Right atrium auricular region (tissue), 2 donors: ENCODE measurements at regions not wholly inside any gene's neighbourhood (a gene's known extent, or its start where the extent isn't known, plus 50 kb on each side); places are given as distances from the start of the nearest gene placed in this dataset.

Source experiments
- DNase-seq: peaks from one replicate; pipeline ENCODE4 v3.0.0-alpha.2; 2019; ENCODE audit warnings: low spot score
- H3K27ac ChIP-seq, 2 donors: fragments of 200-600 bp; sonication (generic); 1 replicate in 1 of 2; 2 replicates in 1 of 2; pipeline ENCODE4 v1.5.1; 2016 to 2019
- H3K27me3 ChIP-seq, 2 donors: fragments of 200-600 bp; sonication (generic); one replicate each; pipeline versions ENCODE4 v1.5.1 to v1.6.0; 2017 to 2019
- H3K36me3 ChIP-seq: fragments of 200-600 bp; sonication (generic); one replicate; pipeline ENCODE4 v1.5.1; 2016
- H3K4me1 ChIP-seq, 2 donors: fragments of 200-600 bp; sonication (generic); one replicate each; pipeline versions ENCODE4 v1.5.1 to v1.6.0; 2017 to 2019
- H3K4me3 ChIP-seq, 2 donors: fragments of 200-600 bp; sonication (generic); 1 replicate in 1 of 2; 2 replicates in 1 of 2; pipeline ENCODE4 v1.5.1; 2017 to 2019; ENCODE audit warnings: mild to moderate bottlenecking in 1 of 2, moderate library complexity in 1 of 2
- H3K9me3 ChIP-seq, 2 donors: fragments of 200-600 bp; sonication (generic); one replicate each; pipeline ENCODE4 v1.5.1; 2019
- TF ChIP-seq, protein P1 (sequence below), 2 donors: fragments of 200-600 bp; sonication (generic); IDR thresholded peaks; one replicate each; pipeline ENCODE4 v1.5.1; 2019; ENCODE audit warnings: antibody characterized with exemption in 2 of 2

DNA sequence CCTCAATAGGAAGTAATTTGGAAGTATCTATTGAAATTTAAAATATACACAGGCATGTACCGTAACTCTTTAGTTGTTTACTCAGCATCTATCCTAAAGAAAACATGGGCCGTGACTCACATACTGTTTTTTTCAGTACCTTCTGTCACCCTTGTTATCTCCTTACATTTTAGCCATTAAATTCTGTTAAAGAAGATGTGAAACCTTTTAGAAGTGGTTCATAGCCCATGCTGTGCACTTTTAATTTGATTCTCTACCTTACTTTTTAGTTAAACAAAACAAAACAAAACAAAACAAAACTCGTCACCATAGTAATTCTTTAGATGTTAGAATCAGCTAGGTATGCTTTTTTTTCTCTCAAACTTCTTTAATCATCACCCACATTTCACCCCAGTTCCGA lies 494.4 kb upstream of the RGS6 start:
- DNase-seq: no peak
- H3K9me3 ChIP-seq: no peaks in the 10 kb centered on the region
- H3K4me3 ChIP-seq: no peak overlapping the region
- H3K27me3 ChIP-seq: no peaks in the 10 kb centered on the region
- no peak overlapping the region for H3K27ac ChIP-seq
- no peaks in the 10 kb centered on the region for H3K36me3 ChIP-seq
- TF ChIP-seq, protein P1, sequence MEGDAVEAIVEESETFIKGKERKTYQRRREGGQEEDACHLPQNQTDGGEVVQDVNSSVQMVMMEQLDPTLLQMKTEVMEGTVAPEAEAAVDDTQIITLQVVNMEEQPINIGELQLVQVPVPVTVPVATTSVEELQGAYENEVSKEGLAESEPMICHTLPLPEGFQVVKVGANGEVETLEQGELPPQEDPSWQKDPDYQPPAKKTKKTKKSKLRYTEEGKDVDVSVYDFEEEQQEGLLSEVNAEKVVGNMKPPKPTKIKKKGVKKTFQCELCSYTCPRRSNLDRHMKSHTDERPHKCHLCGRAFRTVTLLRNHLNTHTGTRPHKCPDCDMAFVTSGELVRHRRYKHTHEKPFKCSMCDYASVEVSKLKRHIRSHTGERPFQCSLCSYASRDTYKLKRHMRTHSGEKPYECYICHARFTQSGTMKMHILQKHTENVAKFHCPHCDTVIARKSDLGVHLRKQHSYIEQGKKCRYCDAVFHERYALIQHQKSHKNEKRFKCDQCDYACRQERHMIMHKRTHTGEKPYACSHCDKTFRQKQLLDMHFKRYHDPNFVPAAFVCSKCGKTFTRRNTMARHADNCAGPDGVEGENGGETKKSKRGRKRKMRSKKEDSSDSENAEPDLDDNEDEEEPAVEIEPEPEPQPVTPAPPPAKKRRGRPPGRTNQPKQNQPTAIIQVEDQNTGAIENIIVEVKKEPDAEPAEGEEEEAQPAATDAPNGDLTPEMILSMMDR (IDR thresholded peaks at IDR 0.05): no peak
- peaks cover 0 to 15% of the 10 kb centered on the region in 2 donors for H3K4me1 ChIP-seq

- H3K4me3 ChIP-seq: no peak overlapping the region
- no peak overlapping the region for H3K27ac ChIP-seq
- H3K9me3 ChIP-seq: no peaks in the 10 kb centered on the region
- TF ChIP-seq, protein P1 (IDR thresholded peaks at IDR 0.05): no peak
- no peak for DNase-seq
- no peaks in the 10 kb centered on the region for H3K27me3 ChIP-seq
- no peaks in the 10 kb centered on the region for H3K36me3 ChIP-seq
- H3K4me1 ChIP-seq: peaks cover 0 to 15% of the 10 kb centered on the region in 2 donors
Observed at GRCh38 chr14:71438684-71439083, 493.5 kb upstream of the RGS6 start.

DNA sequence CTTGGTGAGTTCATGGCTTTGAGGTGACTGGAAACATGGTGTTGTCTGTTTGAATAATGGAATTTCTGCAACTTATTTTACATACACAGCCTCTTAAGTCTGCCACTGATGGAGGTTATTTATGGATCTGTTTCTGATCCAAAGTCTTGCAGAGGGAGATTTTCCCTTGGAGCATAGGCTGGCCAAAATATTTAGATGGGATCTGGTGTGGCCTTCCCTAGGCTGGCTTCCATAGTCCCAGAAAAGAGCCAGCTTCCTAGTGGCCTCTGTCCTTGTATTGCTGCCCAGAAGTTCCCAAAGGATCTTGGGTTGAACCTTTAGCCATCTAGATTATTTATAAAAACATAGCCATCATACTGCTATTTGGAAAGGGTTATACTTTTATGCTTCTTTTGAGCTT lies 491.1 kb upstream of the RGS6 start:
- no peak for DNase-seq
- no peaks in the 10 kb centered on the region for H3K27me3 ChIP-seq
- no peak overlapping the region for H3K4me3 ChIP-seq
- H3K36me3 ChIP-seq: no peaks in the 10 kb centered on the region
- H3K27ac ChIP-seq: no peak overlapping the region
- H3K4me1 ChIP-seq: peaks cover 0 to 15% of the 10 kb centered on the region in 2 donors
- H3K9me3 ChIP-seq: no peaks in the 10 kb centered on the region
- TF ChIP-seq, protein P1 (IDR thresholded peaks at IDR 0.05): no peak

DNA sequence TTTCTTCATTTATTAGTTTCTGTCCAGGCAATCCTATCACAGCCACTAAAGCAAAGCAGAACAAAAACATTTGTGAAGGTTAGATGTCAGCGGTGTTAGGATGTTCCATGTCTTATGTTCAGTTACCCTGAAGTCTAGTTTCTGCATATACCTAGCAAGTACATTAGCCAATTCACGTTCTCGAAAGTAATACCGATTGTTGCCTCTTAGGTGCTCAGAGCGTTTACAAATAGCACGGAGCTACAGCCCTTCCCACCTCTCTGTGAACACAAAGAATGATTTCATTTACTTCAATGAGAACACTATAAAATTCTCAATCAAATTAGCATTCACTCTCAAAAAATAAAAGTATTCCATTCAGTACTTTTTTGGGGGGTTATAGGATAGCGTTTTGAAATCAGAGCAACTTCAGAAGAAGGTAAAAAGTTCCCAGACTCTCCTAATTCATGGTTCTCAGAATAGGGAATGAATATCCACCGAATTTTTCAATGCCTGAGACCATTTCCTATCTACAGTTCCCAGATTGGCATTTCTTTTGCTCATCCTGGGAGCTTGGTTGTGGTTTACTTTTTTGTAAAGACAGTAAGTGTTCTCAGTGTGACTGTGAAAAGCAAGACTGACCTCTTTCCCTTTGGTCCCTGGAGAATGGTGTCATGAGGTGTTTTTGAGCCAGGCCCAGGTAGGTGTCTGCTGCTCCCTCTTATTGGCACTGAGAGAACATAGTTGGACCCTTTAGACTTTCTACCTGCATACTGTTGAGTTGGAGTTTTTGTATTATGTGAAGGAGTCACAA lies 488.0 kb upstream of the RGS6 start:
- DNase-seq: no peak
- Histone ChIP-seq H3K27me3 (no peaks in the 10 kb centered on the region), H3K4me1 (peaks cover 0 to 4% of the 10 kb centered on the region in 2 donors), H3K27ac (no peak overlapping the region), H3K36me3 (no peaks in the 10 kb centered on the region), H3K4me3 (no peak overlapping the region), H3K9me3 (no peaks in the 10 kb centered on the region)
- TF ChIP-seq, protein P1 (IDR thresholded peaks at IDR 0.05): no peak

- no peak for DNase-seq
- Histone ChIP-seq H3K9me3 (no peaks in the 10 kb centered on the region), H3K27ac (no peak overlapping the region), H3K27me3 (no peaks in the 10 kb centered on the region), H3K4me1 (no peaks in the 10 kb centered on the region), H3K4me3 (no peak overlapping the region), H3K36me3 (no peaks in the 10 kb centered on the region)
- TF ChIP-seq, protein P1 (IDR thresholded peaks at IDR 0.05): no peak
Observed at GRCh38 chr14:71448431-71449315, 483.6 kb upstream of the RGS6 start.
